ENCODE measurements at regions not wholly inside any gene's neighbourhood (a gene's known extent, or its start where the extent isn't known, plus 50 kb on each side); places are given as distances from the start of the nearest gene placed in this dataset.

DNA sequence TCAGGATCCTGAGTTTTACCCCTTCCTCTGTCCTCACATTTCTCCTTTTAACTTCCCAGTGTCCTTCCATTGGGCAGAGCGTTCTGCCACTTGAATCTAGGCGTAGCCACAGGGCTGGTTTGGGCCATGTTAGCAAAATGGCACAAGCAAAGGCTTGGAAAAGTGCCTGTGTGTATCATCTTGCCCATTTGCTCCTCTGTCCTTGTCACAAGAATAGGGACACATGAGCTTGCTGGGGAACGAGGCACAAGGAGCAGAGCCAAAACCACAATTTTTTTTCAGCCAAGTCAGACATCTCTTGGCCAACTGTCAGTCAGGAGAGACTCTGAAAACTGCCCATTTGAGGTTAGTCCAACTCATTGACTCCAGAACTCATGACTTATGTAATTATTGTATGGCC is 285.2 kb downstream of the ZNF248 start:
- TF ChIP-seq, protein P1, sequence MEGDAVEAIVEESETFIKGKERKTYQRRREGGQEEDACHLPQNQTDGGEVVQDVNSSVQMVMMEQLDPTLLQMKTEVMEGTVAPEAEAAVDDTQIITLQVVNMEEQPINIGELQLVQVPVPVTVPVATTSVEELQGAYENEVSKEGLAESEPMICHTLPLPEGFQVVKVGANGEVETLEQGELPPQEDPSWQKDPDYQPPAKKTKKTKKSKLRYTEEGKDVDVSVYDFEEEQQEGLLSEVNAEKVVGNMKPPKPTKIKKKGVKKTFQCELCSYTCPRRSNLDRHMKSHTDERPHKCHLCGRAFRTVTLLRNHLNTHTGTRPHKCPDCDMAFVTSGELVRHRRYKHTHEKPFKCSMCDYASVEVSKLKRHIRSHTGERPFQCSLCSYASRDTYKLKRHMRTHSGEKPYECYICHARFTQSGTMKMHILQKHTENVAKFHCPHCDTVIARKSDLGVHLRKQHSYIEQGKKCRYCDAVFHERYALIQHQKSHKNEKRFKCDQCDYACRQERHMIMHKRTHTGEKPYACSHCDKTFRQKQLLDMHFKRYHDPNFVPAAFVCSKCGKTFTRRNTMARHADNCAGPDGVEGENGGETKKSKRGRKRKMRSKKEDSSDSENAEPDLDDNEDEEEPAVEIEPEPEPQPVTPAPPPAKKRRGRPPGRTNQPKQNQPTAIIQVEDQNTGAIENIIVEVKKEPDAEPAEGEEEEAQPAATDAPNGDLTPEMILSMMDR (IDR thresholded peaks at IDR 0.05), result no peak
- TF ChIP-seq POLR2A (IDR thresholded peaks at IDR 0.05), result no peak
